ENCODE measurements at regions not wholly inside any gene's neighbourhood (a gene's known extent, or its start where the extent isn't known, plus 50 kb on each side); places are given as distances from the start of the nearest gene placed in this dataset.
"Not testable (repeated sequence)": the region's sequence is repeated elsewhere in the genome, so short reads cannot be mapped to it uniquely, and the experiment has no call there.

- DNase-seq (ENCODE audit: low read depth) = no peak
- TF ChIP-seq, protein P1, sequence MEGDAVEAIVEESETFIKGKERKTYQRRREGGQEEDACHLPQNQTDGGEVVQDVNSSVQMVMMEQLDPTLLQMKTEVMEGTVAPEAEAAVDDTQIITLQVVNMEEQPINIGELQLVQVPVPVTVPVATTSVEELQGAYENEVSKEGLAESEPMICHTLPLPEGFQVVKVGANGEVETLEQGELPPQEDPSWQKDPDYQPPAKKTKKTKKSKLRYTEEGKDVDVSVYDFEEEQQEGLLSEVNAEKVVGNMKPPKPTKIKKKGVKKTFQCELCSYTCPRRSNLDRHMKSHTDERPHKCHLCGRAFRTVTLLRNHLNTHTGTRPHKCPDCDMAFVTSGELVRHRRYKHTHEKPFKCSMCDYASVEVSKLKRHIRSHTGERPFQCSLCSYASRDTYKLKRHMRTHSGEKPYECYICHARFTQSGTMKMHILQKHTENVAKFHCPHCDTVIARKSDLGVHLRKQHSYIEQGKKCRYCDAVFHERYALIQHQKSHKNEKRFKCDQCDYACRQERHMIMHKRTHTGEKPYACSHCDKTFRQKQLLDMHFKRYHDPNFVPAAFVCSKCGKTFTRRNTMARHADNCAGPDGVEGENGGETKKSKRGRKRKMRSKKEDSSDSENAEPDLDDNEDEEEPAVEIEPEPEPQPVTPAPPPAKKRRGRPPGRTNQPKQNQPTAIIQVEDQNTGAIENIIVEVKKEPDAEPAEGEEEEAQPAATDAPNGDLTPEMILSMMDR (IDR thresholded peaks at IDR 0.05; ENCODE audit: insufficient read depth, low read depth, low read length, missing control alignments) = no peak
- H3K4me3 ChIP-seq (ENCODE audit: low read depth, low read length) = no peak overlapping the region
These were observed 193.7 kb downstream of the OLFM1 start for GRCh38 chr9:135281151-135281550.

DNA sequence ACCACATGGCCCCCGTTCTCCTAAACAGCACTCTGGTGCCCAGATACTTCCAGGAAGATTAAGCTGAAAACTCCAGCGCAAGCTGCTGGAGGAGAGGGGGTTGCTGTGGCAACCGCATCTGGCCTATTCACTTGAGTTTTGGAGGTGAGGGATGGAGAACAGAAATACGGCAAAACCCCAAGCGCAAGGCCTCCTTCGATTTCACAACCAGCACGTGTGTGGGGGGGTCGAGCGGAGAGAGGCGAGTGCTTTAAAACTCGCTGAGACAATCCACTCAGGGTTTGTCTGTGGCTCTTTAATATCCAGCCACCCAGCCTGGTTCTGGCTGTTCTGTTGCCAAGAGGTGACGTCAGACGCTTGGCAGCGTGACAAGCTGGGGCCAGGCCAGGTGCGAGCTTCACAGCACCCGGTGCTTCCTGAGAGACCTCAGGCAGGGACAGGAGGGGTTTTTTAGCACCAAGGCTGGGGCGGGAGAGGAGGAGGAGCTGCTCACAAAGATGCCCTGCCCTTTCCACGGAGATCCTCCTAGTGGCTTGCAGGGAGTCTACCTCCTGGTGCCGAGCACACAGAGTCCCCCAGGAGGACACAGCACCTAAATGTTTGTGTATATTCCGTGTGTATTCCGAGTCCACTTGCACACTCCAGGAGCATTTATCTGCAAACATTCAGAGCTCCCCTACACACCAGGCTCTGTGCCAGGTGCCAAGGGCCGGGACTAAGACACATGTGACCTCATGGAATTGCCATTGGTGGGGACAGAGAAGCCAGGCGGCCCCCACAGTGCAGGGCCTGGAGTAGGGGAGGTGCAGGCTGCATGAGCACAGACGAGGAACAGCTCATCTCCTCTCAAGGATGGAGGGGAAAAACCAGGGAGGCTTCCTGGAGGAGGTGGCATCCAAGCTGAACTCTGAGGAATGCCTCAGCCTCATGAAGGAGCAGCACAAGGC lies 194.6 kb downstream of the OLFM1 start:
- TF ChIP-seq, protein P1 (IDR thresholded peaks at IDR 0.05; ENCODE audit: insufficient read depth, low read depth, low read length, missing control alignments) = no peak
- no peak overlapping the region for H3K4me3 ChIP-seq (ENCODE audit: low read depth, low read length)
- DNase-seq (ENCODE audit: low read depth) = peak; percentile 13

GRCh38 chr9:135282808-135283207 lies 195.3 kb downstream of the OLFM1 start:
- TF ChIP-seq, protein P1 (IDR thresholded peaks at IDR 0.05; ENCODE audit: insufficient read depth, low read depth, low read length, missing control alignments) = no peak
- DNase-seq (ENCODE audit: low read depth) = no peak
- no peak overlapping the region for H3K4me3 ChIP-seq (ENCODE audit: low read depth, low read length)

- TF ChIP-seq, protein P1 (IDR thresholded peaks at IDR 0.05; ENCODE audit: insufficient read depth, low read depth, low read length, missing control alignments) = no peak
- DNase-seq (ENCODE audit: low read depth) = no peak
- H3K4me3 ChIP-seq (ENCODE audit: low read depth, low read length) = no peak overlapping the region
These were observed 195.9 kb upstream of the PPP1R26 start for GRCh38 chr9:135283671-135284070.

- TF ChIP-seq, protein P1 (IDR thresholded peaks at IDR 0.05; ENCODE audit: insufficient read depth, low read depth, low read length, missing control alignments) = no peak
- H3K4me3 ChIP-seq (ENCODE audit: low read depth, low read length) = no peak overlapping the region
These were observed 195.0 kb upstream of the PPP1R26 start for GRCh38 chr9:135284386-135285134.

GRCh38 chr9:135286187-135286925 lies 193.2 kb upstream of the PPP1R26 start:
- not testable (repeated sequence) for DNase-seq (ENCODE audit: low read depth); H3K4me3 ChIP-seq (ENCODE audit: low read depth, low read length)

More at GRCh38 chr9:135284386-135285134, 195.0 kb upstream of the PPP1R26 start:
- no peak for DNase-seq (ENCODE audit: low read depth)

DNA sequence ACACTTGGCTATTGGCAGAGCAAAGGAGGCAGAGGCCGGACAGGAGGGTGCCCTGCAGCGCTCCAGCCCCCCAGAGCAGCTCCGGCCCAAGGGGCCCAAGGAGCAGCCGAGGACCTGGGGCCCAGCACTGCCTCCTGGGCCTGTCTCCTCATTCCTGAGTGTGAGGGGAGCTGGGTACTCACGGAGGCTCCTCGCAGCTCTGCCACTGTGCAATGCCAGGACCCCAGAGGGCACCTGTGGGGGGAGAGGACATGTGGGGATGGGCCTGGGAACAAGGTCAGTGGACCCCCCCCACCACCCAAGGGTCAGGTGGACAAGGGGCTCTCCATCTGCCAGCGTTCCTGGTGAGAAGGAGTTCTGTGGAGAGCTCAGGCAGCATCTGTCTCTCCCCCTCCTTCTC lies 192.6 kb upstream of the PPP1R26 start:
- TF ChIP-seq, protein P1 (IDR thresholded peaks at IDR 0.05; ENCODE audit: insufficient read depth, low read depth, low read length, missing control alignments) = no peak
- no peak overlapping the region for H3K4me3 ChIP-seq (ENCODE audit: low read depth, low read length)
- DNase-seq (ENCODE audit: low read depth) = no peak
